Ishikawa (cell line): ENCODE measurements at regions not wholly inside any gene's neighbourhood (a gene's known extent, or its start where the extent isn't known, plus 50 kb on each side); places are given as distances from the start of the nearest gene placed in this dataset.

Experiments used
- CREB1 ChIP-seq: IDR thresholded peaks from 2 replicates; pipeline ENCODE4 v1.6.1; 2012; ENCODE audit warnings: low read depth
- FOXM1 ChIP-seq: IDR thresholded peaks from 2 replicates; pipeline ENCODE4 v1.6.1; 2012; ENCODE audit warnings: low read depth, borderline replicate concordance
- RAD21 ChIP-seq: IDR thresholded peaks from 2 replicates; pipeline ENCODE4 v1.6.1; 2012; ENCODE audit warnings: low read depth
- TCF12 ChIP-seq: IDR thresholded peaks from 2 replicates; pipeline ENCODE4 v1.6.1; 2012; ENCODE audit warnings: low read depth
- YY1 ChIP-seq: IDR thresholded peaks from 2 replicates; pipeline ENCODE4 v1.6.1; 2012; ENCODE audit warnings: low read depth
- TF ChIP-seq, protein P1 (sequence below): IDR thresholded peaks from 2 replicates; pipeline ENCODE4 v1.6.1; 2012

- TF ChIP-seq CREB1 (no peak), RAD21 (no peak), YY1 (no peak), FOXM1 (no peak), TCF12 (no peak)
- TF ChIP-seq, protein P1, sequence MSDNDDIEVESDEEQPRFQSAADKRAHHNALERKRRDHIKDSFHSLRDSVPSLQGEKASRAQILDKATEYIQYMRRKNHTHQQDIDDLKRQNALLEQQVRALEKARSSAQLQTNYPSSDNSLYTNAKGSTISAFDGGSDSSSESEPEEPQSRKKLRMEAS, result no peak
Measured at GRCh38 chr1:238073991-238074390, 183.3 kb upstream of the ZP4 start.
